ENCODE measurements at regions not wholly inside any gene's neighbourhood (a gene's known extent, or its start where the extent isn't known, plus 50 kb on each side); places are given as distances from the start of the nearest gene placed in this dataset.

- DNase-seq (ENCODE audit: extremely low read depth, low read depth): no peak
- no peak overlapping the region for H3K4me3 ChIP-seq (replicated peaks; ENCODE audit: low read depth, low read length)
- no peak for TF ChIP-seq CTCF (IDR thresholded peaks at IDR 0.05; ENCODE audit: low read depth, low read length, missing control alignments)
Measured at GRCh38 chr2:221225752-221226151, 346.4 kb downstream of the EPHA4 start.

- TF ChIP-seq CTCF (IDR thresholded peaks at IDR 0.05; ENCODE audit: low read depth, low read length, missing control alignments): no peak
- no peak for DNase-seq (ENCODE audit: extremely low read depth, low read depth)
- no peak overlapping the region for H3K4me3 ChIP-seq (replicated peaks; ENCODE audit: low read depth, low read length)
Measured at GRCh38 chr2:221228214-221228769, 343.8 kb downstream of the EPHA4 start.

- no peak overlapping the region for H3K4me3 ChIP-seq (replicated peaks; ENCODE audit: low read depth, low read length)
- DNase-seq (ENCODE audit: extremely low read depth, low read depth): no peak
- no peak for TF ChIP-seq CTCF (IDR thresholded peaks at IDR 0.05; ENCODE audit: low read depth, low read length, missing control alignments)
Measured at GRCh38 chr2:221229099-221229498, 343.0 kb downstream of the EPHA4 start.

GRCh38 chr2:221231511-221231910, 340.6 kb downstream of the EPHA4 start:
- DNase-seq (ENCODE audit: extremely low read depth, low read depth): no peak
- no peak overlapping the region for H3K4me3 ChIP-seq (replicated peaks; ENCODE audit: low read depth, low read length)
- no peak for TF ChIP-seq CTCF (IDR thresholded peaks at IDR 0.05; ENCODE audit: low read depth, low read length, missing control alignments)

- no peak for TF ChIP-seq CTCF (IDR thresholded peaks at IDR 0.05; ENCODE audit: low read depth, low read length, missing control alignments)
- DNase-seq (ENCODE audit: extremely low read depth, low read depth): no peak
- no peak overlapping the region for H3K4me3 ChIP-seq (replicated peaks; ENCODE audit: low read depth, low read length)
Measured at GRCh38 chr2:221235941-221236340, 336.2 kb downstream of the EPHA4 start.

GRCh38 chr2:221241072-221241471, 331.0 kb downstream of the EPHA4 start:
- no peak for TF ChIP-seq CTCF (IDR thresholded peaks at IDR 0.05; ENCODE audit: low read depth, low read length, missing control alignments)
- no peak for DNase-seq (ENCODE audit: extremely low read depth, low read depth)
- no peak overlapping the region for H3K4me3 ChIP-seq (replicated peaks; ENCODE audit: low read depth, low read length)

- no peak overlapping the region for H3K4me3 ChIP-seq (replicated peaks; ENCODE audit: low read depth, low read length)
- no peak for TF ChIP-seq CTCF (IDR thresholded peaks at IDR 0.05; ENCODE audit: low read depth, low read length, missing control alignments)
- DNase-seq (ENCODE audit: extremely low read depth, low read depth): no peak
Measured at GRCh38 chr2:221243771-221244170, 328.3 kb downstream of the EPHA4 start.

Data from HFF-Myc (cell line).